GM19372 (cell line): ENCODE measurements at regions not wholly inside any gene's neighbourhood (a gene's known extent, or its start where the extent isn't known, plus 50 kb on each side); places are given as distances from the start of the nearest gene placed in this dataset.

Experiments
- ATAC-seq: cut with Tn5 transposase; IDR thresholded peaks from one replicate; pipeline ENCODE4 v1.9.1; 2021; ENCODE audit warnings: mild to moderate bottlenecking, low read depth, moderate library complexity; ENCODE audit not compliant: unreplicated experiment

DNA sequence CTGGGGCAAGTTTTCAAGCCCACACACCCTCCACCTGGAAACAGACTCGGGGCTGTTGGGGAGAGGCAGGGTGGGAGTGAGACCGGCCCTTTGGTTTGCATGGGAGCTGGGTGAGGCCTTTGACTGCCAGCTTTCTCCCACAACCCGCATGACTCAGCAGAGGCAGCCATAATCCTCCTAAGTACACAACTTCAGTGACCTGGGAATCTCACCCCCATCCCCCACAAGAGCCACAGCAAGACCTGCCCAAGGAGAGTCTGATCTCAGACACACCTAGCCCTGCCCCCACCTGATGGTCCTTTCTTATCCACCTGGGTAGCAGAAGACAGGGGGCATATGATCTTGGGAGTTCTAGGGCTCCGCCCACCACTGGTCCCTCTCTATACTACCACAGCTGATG lies 1615.4 kb downstream of the EFNB2 start:
- no peak for ATAC-seq

- ATAC-seq = no peak
Observed at GRCh38 chr13:104900191-104900817, 1635.2 kb downstream of the EFNB2 start.

DNA sequence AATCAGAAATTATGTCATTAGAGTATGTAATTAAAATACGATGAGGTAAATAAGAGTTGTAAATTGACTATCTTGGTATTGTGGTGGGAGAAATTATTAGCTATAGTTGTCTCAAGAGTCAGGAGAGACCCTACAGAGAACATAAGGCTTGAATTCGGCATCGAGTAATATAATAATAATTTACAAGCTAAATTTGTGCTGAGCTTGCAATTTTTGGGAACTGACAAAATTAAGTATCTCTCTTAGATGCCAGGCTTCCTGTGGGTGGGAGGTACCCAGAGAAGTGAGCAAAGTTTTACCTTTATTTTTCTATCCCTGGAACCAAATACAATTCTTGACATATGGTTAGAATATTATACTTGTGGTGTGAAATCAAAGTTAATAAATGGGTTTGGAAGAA lies 1637.0 kb downstream of the EFNB2 start:
- ATAC-seq = no peak

GRCh38 chr13:104895521-104895920 lies 1639.9 kb downstream of the EFNB2 start:
- ATAC-seq = no peak

DNA sequence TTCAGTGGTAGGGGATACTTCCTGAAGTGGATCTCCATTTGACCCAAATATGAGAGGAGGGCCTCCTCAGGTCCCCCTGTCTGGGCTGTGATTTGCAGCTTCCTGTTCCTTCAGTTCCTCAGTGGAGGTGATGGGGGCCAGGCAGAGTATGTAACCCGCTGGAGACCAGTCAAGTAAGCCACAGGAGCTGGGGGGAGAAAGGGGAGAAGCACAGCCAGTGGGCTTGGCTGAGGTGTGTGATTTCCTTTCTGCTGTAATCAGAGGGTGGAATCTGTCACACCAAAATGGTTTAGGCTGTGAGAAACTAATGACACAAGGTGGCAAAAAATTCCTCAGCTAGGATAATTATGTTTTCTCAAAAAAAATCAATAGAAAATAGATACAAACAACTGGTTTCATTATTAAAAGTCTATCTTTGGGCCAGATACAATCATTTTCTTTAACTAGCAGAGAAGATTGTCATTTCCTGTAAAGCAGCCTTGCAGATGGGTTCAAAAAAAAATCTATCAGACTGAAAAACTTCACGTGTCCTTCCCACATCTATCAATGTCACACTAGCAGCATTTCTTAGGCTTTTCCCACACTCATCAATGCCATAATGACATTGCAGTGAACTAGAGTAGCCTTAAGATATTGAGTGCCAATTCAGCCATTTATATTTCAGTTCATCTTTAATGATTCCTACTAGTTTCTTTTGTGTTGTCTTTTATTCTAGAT lies 1660.3 kb downstream of the EFNB2 start:
- ATAC-seq = no peak

- no peak for ATAC-seq
Observed at GRCh38 chr13:104872153-104872552, 1663.3 kb downstream of the EFNB2 start.

GRCh38 chr13:104871456-104871855 lies 1664.0 kb downstream of the EFNB2 start:
- ATAC-seq = no peak

- no peak for ATAC-seq
Observed at GRCh38 chr13:104869501-104869900, 1666.0 kb downstream of the EFNB2 start.

GRCh38 chr13:104868806-104869205 lies 1666.7 kb downstream of the EFNB2 start:
- no peak for ATAC-seq

DNA sequence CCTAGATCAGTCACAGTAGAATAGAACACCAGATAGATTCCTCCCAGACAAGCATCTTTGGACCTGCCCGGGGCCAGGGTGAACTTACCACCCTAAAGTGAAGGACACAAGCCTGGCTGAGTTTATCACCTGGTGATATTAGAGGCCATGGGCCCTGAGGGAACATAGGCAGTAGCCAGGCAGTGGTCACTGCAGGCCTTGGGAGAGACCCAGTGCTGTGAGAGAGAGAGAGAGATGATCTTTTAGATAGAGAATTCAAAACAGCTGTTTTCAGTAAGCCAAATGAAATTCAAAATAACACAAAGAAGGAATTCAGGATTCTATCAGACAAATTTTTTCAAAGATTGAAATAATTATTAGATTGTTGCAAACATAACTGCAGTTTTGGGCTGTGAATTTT lies 1679.9 kb downstream of the EFNB2 start:
- ATAC-seq = no peak

DNA sequence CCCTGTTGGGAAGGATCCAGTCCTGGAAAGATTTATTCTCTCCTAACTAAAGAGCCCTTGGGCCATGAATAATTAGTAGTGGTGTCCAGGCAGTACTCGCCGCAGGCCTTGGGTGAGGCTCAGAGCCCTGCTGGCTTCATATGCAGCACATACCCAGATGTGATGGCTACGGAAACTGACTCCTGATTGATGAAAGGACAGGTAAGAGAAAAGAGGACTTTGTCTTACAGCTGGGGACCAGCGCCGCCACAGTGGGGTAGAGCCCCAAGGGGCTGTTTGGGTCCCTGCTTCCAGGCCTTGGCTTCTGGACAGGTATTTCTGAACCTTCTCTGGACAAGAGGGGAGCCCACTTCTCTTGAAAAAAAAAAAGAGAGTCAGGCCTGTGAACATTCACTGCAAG lies 1680.8 kb downstream of the EFNB2 start:
- ATAC-seq = no peak

- no peak for ATAC-seq
Observed at GRCh38 chr13:104854007-104854406, 1681.5 kb downstream of the EFNB2 start.

DNA sequence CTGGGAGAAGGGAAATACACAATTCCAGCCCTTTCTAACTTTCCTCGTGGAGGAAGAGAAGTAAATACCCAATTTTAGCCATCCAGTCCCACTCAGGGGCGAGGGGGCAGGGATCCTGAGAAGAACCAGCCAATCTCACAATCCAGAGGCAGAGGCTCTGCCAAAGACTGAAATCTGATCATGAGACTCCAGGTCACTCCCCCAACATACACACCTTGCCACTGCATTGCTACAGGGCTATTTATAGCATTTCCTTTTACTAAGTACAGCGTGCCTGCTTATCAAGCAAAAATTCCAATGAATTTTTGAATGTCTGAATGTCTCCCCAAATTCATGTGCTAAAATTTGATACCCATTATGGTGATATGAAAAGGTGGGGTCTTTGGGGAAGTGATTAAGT lies 1687.5 kb downstream of the EFNB2 start:
- ATAC-seq = no peak

DNA sequence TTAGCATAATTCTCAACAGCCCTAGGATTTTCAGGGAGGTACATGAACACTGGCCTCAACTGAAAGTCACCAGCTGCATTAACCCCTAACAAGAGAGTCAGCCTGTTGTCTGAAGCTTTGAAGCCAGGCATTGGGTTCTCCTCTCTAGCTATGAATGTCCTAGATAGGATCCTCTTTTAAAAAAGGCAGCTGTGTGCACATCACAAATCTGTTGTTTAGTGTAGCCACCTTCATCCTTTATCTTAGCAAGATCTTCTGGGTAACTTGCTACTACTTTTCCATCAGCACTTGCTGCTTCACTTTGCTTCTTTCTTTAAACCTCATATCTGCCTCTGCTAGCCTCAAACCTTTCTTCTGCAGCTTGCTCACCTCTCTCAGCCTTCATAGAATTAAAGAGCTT lies 1692.1 kb downstream of the EFNB2 start:
- no peak for ATAC-seq

GRCh38 chr13:104841110-104841509 lies 1694.4 kb downstream of the EFNB2 start:
- no peak for ATAC-seq

DNA sequence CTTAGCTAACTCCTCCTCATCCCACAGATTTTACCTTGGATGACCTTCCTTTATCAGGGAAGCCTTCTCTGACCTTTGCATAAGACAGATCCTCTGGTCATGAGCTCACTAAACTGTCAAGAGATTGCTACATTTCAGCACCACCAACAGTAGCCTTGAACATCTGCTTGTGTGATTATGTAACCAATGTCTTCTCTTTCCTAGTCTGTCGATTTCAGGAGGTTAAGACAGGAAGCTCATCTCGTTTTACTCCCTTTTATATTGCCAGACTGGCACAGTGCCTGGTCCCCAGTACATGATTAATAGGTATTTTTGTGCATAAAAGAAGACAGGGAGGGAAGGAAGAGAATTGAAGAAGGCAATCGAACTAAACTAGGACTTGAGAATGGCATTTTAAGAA lies 1697.7 kb downstream of the EFNB2 start:
- ATAC-seq = no peak

DNA sequence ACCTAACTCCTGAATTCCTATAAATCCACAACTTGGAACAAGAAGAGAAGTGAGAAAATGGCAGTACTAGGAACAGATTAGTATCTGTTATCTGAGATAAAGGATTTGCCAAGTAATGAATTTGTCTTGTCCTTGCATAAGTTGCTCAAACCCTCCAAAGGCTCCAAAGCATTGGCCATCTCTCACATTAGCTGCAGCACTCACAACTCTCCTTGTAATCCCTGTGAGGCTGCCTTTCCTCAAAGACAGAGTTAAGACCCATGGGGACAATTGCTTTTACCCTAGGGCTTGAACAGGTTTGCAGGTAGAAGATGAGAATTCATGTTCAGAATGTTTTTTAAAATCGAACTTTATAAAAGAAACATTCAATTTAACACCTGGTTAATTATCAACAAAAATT lies 1702.2 kb downstream of the EFNB2 start:
- ATAC-seq = no peak

DNA sequence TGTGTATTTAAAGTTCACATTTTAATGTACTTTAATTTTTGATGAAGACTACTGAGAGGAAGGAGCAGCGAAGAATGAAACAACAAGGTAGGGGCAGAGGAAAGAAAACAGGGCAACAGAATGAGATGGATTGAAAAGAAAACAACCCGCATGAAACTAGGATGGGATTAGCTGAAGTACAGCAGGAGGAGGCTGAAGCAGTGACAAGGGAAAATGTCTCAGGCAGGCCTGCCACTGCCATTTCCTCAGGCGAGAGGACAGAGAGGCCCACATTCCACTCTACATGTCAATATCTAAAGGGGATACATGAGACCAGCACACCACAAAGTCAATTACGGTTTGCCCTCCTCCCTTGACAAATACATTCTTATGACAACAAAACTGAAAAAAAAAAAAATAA lies 1703.2 kb downstream of the EFNB2 start:
- ATAC-seq = no peak

- no peak for ATAC-seq
Observed at GRCh38 chr13:104831831-104832230, 1703.6 kb downstream of the EFNB2 start.

DNA sequence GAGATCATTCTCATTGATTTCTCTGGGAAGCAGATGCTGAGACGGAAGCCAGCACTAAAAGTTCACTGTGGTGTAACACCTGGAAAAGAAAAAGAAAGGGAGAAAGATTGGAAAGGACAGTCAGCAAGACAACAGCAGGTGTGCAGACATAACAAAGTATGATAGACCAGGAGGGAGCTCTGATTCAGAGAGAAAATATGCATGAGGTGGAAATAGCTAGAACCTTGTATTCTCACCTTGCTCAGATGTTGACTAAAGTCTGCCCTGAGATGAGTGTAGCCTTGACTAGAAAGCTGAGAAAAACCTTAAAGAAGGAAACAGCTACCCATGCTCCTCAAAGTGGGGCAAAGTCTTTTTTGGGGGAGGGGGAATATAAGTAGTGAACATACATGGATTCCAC lies 1711.8 kb downstream of the EFNB2 start:
- no peak for ATAC-seq

DNA sequence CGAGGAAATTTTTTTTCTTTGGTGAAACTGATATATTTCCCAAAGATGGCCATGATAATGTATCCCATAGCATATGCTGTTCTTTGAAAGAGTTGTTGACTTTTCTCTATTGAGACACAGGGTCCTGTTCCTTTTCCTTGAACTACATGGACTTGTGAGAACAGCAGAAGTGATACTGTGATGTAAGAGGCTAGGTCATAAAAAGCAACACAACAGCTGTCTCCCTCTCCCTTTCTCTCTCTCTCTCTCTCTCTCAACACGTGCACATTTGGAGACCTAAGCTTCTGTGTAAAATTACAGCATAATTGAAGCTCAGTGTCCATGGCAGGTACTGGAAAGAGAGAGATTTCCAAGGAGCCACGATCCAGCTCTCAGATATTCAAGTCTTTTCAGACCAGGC lies 1712.4 kb downstream of the EFNB2 start:
- no peak for ATAC-seq

DNA sequence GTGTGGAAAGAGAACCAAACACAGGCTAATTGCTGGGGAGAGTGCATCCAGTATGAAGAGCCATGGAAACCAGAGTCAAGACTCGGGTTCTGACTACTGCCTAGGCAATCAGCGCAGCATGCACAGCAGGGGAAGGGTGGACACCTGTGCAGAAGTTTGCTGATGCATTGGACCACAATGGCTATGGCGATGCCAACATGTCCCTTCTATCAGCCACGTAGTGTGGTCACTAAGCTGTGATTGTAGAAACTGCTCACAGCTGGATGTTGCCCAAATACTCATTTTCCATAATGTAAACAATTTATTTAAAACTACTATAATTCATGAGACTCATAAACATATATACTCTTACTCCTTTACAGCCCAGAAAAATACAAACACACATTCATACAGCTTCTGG lies 1718.2 kb downstream of the EFNB2 start:
- ATAC-seq = no peak
